Right kidney (tissue), 1 donor: ENCODE measurements at regions not wholly inside any gene's neighbourhood (a gene's known extent, or its start where the extent isn't known, plus 50 kb on each side); places are given as distances from the start of the nearest gene placed in this dataset.

Experiments
- DNase-seq: peaks from one replicate; pipeline ENCODE4 v3.0.0-alpha.2; 2016

DNA sequence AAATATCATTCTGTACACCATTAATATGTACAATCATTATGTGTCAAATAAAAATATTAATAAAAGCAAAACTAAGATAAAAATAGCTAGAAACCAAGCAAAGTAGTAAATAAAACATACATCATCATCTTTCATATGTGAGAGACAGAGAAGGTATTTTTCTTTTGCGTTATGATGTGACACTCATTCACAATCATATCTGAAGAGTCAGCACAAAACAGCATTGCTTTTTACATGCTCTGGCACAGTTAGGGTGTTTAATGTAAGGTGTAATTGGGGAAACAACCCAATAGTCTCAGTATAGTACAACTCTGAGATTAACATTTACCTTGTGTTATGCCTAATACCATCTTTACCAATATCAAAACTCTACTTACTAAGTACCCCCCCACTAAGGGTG, 376.6 kb downstream of the TMA16 start:
- DNase-seq: no peak

DNA sequence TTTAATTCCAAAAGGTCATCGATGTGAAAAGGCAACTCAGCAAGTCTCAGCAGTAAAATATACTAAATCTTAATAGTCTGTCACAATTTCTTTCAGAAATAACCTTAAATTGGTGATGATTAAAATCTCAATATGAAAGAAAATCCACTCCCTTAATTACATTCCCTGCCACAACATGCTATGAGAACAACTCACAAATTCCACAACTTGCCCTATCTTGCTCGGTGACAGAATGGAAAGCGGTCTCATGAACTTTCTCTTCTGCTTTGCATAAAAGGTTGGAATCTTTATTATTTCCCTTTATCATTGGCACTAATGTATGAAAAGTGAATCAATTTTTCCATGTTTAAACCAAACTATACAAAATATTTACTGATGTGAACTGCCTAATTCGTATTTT, 380.8 kb downstream of the TMA16 start:
- no peak for DNase-seq

GRCh38 chr4:163878336-163879121, 384.0 kb downstream of the TMA16 start:
- DNase-seq: no peak

- no peak for DNase-seq
These were observed 397.9 kb downstream of the TMA16 start for GRCh38 chr4:163892417-163892816.

- no peak for DNase-seq
These were observed 401.0 kb downstream of the TMA16 start for GRCh38 chr4:163895378-163896005.

DNA sequence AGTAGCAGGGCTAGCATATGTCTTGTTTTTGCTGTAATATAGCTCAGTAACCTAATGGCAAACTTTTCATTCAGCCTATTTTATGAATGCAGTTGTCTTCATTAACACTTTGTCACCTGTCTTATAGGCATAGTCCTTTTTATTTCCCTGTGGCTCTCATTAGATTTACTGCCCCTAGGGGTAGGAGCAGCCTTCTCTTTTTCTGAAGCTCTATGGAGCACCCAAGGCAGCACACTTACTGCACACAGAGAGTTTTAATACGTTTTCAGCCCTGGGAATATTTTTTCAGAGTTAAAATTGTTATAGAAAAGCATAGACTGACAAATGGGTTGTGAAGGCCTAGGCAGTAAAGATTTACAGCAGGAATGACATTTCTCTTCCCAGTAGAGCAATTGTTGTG, 406.8 kb downstream of the TMA16 start:
- DNase-seq: no peak

DNA sequence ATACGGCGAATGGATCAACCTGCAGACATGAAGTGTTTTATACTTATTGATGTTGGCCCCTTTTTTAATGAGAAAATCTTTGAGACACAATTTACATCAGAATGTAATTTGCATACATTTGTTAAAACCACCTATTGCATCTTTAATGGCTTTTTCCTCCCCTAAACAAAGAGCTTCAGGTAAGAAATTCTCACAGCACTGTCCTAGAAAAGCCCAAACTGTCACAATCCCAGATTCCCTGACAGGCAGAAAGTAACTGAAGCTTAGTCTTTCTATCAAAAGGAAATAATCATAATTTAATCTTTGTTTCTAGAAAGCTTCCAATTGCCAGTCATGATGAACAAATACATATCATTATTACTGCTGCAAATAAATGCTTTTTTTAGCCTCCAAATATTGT, 407.9 kb downstream of the TMA16 start:
- DNase-seq: no peak

- no peak for DNase-seq
These were observed 417.4 kb downstream of the TMA16 start for GRCh38 chr4:163911891-163912290.

- no peak for DNase-seq
These were observed 419.1 kb downstream of the TMA16 start for GRCh38 chr4:163913571-163913970.

DNA sequence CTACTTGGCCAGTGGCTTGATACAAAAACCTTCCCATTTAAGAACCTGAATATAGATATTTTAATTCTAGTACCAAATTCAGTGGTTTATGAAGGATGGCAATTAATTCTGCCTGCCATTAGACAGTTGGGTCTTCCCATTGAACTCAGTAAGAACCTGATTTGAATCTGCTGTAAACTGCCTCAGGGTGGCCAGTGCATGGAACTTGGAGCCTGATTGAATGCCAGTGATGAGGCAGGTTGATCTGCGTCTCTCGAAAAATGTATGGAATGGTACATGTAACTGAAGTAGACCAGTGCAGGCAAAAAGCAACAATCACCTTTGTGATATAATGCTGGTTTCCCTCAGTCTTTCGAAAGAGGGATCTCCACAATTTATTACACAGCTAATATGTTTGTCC, 421.4 kb downstream of the TMA16 start:
- no peak for DNase-seq

DNA sequence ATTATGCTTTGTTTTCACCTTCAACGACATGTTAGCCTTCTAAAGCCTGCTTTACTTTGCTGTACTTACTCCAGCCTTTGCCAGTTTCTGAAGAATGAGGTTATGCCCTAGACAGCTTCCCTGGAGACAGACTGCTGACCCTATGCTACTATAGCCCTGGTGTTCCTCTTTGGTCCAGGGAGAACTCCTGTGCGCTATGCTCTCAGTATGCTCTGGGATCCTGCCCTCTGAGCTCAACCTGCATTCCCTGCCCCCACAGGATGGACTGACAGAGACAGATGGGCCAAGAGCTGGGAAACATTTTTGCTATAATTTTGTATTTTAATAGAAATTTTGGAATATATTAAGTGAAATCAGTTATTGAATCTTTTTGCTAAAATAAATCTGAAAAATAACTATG, 425.9 kb downstream of the TMA16 start:
- no peak for DNase-seq

DNA sequence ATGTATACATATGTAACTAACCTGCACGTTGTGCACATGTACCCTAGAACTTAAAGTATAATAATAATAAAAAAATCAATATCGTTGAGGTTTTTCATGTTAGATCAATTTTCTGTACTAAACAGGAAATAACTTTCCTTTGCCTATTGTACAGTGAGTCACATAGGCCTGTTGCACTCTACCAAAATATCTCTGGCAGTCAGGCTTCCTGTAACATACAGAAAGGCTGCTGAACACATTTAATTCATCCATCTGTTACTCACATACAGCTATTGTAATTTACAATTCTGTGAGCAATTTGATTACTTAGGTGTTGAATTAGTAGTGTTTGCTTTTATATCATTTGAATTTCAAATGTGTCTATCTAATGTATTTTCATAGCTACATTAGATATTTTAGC, 427.8 kb downstream of the TMA16 start:
- DNase-seq: no peak

DNA sequence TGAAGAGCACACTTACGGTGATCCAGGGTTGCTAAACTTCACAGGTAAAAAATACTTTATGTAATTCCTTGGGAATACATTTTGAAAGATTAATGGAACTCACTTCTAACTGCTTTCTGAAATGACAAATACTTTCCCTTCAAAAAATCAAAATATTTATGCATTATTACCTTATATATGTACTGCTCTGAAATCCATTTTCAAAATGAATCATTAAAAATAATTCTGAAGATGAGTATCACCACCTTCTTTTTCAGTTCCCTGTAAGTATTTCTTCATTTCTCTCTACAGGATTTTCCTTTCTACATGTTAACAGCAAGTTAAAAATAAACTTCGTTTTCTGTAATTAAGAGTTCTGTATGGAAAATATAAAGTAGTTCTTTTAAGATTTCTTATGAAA, 428.6 kb downstream of the TMA16 start:
- DNase-seq: no peak

GRCh38 chr4:163930086-163930485, 435.6 kb downstream of the TMA16 start:
- DNase-seq: no peak

DNA sequence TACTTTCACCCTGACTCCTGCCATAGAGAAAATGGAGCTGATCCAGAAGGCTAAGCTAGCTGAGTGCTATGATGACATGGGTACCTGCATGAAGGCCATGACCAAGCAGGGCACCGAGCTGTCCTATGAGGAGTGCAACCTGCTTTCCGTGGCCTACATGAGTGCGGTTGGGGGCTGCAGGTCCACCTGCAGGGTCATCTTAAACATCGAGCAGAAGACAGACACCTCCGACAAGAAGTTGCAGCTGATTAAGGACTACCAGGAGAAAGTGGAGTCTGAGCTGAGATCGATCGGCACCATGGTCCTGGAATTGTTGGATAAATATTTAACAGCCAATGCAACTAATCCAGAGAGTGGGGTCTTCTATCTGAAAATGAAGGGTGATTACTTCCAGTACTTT, 438.0 kb downstream of the TMA16 start:
- DNase-seq: no peak

DNA sequence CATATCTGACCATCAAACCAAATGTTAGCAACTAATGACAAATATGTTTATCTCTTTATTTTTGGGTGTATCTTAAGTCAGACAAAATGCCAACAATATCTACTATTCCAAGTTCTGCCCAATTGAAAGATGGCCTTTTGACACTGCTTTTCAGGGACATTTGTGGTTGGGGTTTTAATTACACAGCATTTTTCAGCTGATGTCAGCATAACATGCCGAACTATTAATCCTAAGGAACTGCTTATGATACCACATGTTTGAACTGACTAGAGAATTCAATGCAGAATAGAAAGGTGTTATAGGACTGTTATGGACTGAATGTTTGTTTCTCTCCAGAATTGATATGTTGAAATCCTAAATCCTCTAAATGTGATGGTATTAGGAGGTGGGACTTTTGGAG, 445.1 kb downstream of the TMA16 start:
- no peak for DNase-seq

DNA sequence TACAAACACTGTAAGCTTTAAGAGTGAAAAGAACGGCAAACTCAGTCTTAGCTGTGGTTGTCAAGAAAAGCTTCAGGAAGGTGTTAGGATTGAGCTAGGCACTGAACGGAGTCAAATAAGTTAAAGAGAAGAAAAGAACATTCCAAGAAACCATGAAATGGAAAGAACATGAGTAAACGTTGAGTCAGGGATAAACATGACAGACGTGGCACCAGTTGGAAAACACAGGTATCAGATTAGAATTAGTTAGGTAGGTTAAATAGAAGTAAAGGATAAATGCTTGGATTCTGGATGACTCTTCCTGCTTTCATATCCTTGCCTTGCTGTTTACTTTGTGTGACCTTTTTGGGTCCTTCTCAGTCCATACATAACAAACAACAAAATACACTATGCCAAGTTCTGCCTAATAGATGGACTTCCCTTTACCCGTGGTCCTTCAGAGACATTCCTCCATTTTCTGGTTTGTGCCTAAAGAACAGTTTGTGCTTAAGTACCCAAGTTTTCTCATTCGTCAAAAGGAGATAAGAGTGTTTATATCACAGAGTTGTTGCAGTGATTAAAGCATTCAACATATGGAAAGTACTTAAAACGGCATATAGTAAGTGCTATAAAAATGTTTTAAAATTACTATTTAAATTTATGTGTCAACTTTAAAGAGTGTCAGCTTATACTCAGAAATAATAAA, 446.9 kb downstream of the TMA16 start:
- no peak for DNase-seq

DNA sequence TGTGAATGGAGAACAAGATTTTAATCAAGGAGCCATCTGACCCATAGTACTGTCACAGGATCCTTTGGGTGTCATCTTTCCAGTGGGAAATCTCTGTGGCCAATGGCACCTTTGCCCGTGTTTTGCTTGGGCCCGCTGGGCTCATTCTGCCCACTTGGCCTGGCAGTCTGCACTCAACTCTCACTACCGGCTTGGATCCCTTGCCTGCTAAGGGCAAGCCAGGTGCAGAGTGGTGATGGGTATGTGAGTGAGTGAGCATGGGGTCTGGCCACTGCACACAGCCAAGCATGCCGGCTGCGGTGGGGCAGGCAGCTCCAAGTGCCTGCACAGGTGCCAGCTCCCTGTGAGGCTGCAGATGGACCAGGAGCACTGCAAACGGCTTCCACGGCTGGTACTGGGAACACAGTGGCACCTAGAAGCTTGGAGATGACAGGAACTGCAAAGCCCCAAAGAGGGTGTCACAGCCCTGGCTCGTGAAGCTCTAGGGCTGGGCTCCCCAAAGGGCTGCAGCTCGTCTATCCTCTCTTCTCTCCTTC, 454.5 kb downstream of the TMA16 start:
- no peak for DNase-seq

- no peak for DNase-seq
These were observed 455.6 kb downstream of the TMA16 start for GRCh38 chr4:163949976-163950601.

- DNase-seq: no peak
These were observed 460.8 kb downstream of the TMA16 start for GRCh38 chr4:163955288-163955687.

DNA sequence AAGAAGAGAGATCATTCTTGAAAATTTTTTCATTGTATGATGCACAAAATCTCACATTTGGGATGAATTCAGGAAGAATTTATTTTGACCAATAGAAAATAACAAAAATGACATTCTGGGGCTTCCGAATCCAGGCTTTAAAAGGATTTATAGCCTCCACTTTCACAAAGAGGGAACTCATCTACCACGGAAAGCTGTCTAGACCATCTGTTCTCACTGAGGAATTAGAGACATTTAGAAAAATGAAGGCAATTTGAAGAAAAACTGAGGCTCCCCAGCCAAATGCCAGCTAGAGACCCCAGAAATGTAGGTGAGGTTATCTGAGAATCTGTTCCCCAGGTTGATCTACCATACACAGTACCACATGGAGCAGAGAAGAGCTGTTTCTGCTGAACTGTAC, 464.3 kb downstream of the TMA16 start:
- no peak for DNase-seq

DNA sequence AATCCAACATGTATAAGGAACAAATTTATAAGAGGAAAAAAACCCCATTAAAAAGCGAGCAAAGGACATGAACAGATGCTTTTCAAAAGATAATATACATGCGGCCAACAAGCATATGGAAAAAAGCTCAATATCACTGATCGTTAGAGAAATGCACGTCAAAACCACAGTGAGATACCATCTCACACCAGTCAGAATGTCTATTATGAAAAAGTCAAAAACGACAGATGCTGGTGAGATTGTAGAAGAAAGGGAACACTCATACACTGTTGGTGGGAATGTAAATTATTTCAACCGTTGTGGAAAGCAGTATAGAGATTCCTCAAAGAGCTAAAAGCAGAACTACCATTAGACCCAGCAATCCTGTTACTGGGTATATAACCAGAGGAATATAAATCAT, 465.4 kb downstream of the TMA16 start:
- no peak for DNase-seq

GRCh38 chr4:163966612-163967011, 472.1 kb downstream of the TMA16 start:
- DNase-seq: no peak
